Stomach (tissue), 8 donors: ENCODE measurements at regions not wholly inside any gene's neighbourhood (a gene's known extent, or its start where the extent isn't known, plus 50 kb on each side); places are given as distances from the start of the nearest gene placed in this dataset.

Experiments
- DNase-seq, 2 donors: peaks; one replicate each; pipeline versions ENCODE4 v3.0.0 to v3.0.0-alpha.2; 2013 to 2019
- H3K27ac ChIP-seq, 5 donors: fragments of 200-600 bp in 4 of 5; sonication (generic) in 4 of 5; one replicate each; pipeline ENCODE4 v1.5.1; 2013 to 2019; ENCODE audit warnings: mild to moderate bottlenecking in 1 of 5, moderate library complexity in 1 of 5
- H3K27me3 ChIP-seq, 3 donors: fragments of 200-600 bp; sonication (generic); one replicate each; pipeline ENCODE4 v1.5.1; 2017 to 2019; ENCODE audit warnings: mixed run types in 1 of 3
- H3K36me3 ChIP-seq, 4 donors: fragments of 200-600 bp; sonication (generic); 1 replicate in 3 of 4; 2 replicates in 1 of 4; pipeline ENCODE4 v1.5.1; 2016 to 2019
- H3K4me1 ChIP-seq, 4 donors: fragments of 200-600 bp; sonication (generic); one replicate each; pipeline ENCODE4 v1.5.1; 2016 to 2019
- H3K4me3 ChIP-seq, 4 donors: fragments of 200-600 bp; sonication (generic) in 3 of 4; one replicate each; pipeline ENCODE4 v1.5.1; 2016 to 2019; ENCODE audit warnings: mild to moderate bottlenecking in 1 of 4
- H3K9me3 ChIP-seq, 4 donors: fragments of 200-600 bp; sonication (generic); one replicate each; pipeline ENCODE4 v1.5.1; 2016 to 2019
- CTCF ChIP-seq, 7 experiments: fragments of 450-650 bp in 4 of 7; fragments of 200-600 bp in 3 of 7; sonication (generic) in 3 of 7; IDR thresholded peaks; one replicate each; pipeline ENCODE4 v1.5.1; 2016 to 2019; ENCODE audit warnings: antibody characterized with exemption in 7 of 7, control low read depth in 2 of 7, mild to moderate bottlenecking in 1 of 7
- EP300 ChIP-seq: sonication (generic); formaldehyde crosslinking; IDR thresholded peaks from one replicate; pipeline ENCODE4 v1.6.1; 2017; ENCODE audit warnings: antibody characterized with exemption
- POLR2A ChIP-seq, 4 donors: fragments of 450-650 bp; IDR thresholded peaks; one replicate each; pipeline ENCODE4 v1.6.1; 2016; ENCODE audit warnings: antibody characterized with exemption in 4 of 4, control low read depth in 2 of 4, mild to moderate bottlenecking in 1 of 4, moderate library complexity in 1 of 4
- POLR2AphosphoS5 ChIP-seq, 3 donors: sonication (generic); formaldehyde crosslinking; IDR thresholded peaks; one replicate each; pipeline ENCODE4 v1.6.1; 2016; ENCODE audit warnings: antibody characterized with exemption in 3 of 3
- WGBS, 5 donors: extraction: QIAGEN DNeasy Blood & Tissue Kit in 3 of 5; methylation state at CpG; one replicate each; pipeline versions ENCODE4 v1.1.5 to v1.1.7; 2013 to 2018; 5-methylcytosine and 5-hydroxymethylcytosine counted together
- intact Hi-C: fragments of 100-400 bp; cut with DNase I; formaldehyde crosslinking; loops from one replicate; pipeline ENCODE4 v1.15.1; 2023; ENCODE audit warnings: low total_unique reads
- donor health status: healthy with polysubstance abuse.
- donor health status: Bipolar disorder and iron deficiency.
- donor health status: healthy.

GRCh38 chr2:190812506-190813294 lies 67.9 kb upstream of the GLS start:
- Histone ChIP-seq H3K4me3 (no peak overlapping the region), H3K36me3 (no peaks in the 10 kb centered on the region), H3K4me1 (no peaks in the 10 kb centered on the region), H3K9me3 (no peaks in the 10 kb centered on the region), H3K27ac (no peak overlapping the region), H3K27me3 (no peaks in the 10 kb centered on the region)
- no peak for TF ChIP-seq CTCF (IDR thresholded peaks at IDR 0.05)
- no peak for TF ChIP-seq EP300
- no peak for TF ChIP-seq POLR2A (IDR thresholded peaks at IDR 0.05)
- TF ChIP-seq POLR2AphosphoS5 (IDR thresholded peaks at IDR 0.05) = no peak
- 81 to 89% (median 82%) methylated on average over 5 of the region's 5 CpGs for WGBS, 5 donors
- no peak for DNase-seq
- intact Hi-C loops = no loop called here

GRCh38 chr2:190815226-190815625 lies 65.4 kb upstream of the GLS start:
- no peak overlapping the region for H3K27ac ChIP-seq
- no peaks in the 10 kb centered on the region for H3K36me3 ChIP-seq
- TF ChIP-seq CTCF (IDR thresholded peaks at IDR 0.05) = no peak
- TF ChIP-seq EP300 = no peak
- TF ChIP-seq POLR2A (IDR thresholded peaks at IDR 0.05) = no peak
- peak in 1 of 3 donors; percentile 14 for TF ChIP-seq POLR2AphosphoS5 (IDR thresholded peaks at IDR 0.05)
- intact Hi-C loops = no loop called here
- H3K4me3 ChIP-seq = no peak overlapping the region
- no peaks in the 10 kb centered on the region for H3K27me3 ChIP-seq
- no peaks in the 10 kb centered on the region for H3K4me1 ChIP-seq
- DNase-seq = peak in 1 of 2 donors; percentile 24
- no peaks in the 10 kb centered on the region for H3K9me3 ChIP-seq
- WGBS, 5 donors = 31 to 58% (median 44%) methylated on average over 2 of the region's 2 CpGs

GRCh38 chr2:190817082-190817481 lies 63.5 kb upstream of the GLS start:
- Histone ChIP-seq H3K27ac (no peak overlapping the region), H3K9me3 (no peaks in the 10 kb centered on the region), H3K36me3 (no peaks in the 10 kb centered on the region), H3K4me1 (no peaks in the 10 kb centered on the region), H3K27me3 (no peaks in the 10 kb centered on the region), H3K4me3 (no peak overlapping the region)
- DNase-seq = no peak
- intact Hi-C loops = no loop called here
- TF ChIP-seq POLR2AphosphoS5 (IDR thresholded peaks at IDR 0.05) (no peak), EP300 (no peak), CTCF (IDR thresholded peaks at IDR 0.05) (no peak), POLR2A (IDR thresholded peaks at IDR 0.05) (no peak)

- Histone ChIP-seq H3K4me3 (no peak overlapping the region), H3K27ac (no peak overlapping the region), H3K4me1 (no peaks in the 10 kb centered on the region), H3K36me3 (no peaks in the 10 kb centered on the region), H3K27me3 (no peaks in the 10 kb centered on the region), H3K9me3 (peaks cover 0 to 6% (median 0%) of the 10 kb centered on the region in 4 donors)
- intact Hi-C loops = no loop called here
- no peak for TF ChIP-seq CTCF (IDR thresholded peaks at IDR 0.05)
- TF ChIP-seq POLR2AphosphoS5 (IDR thresholded peaks at IDR 0.05) = peak in 1 of 3 donors; percentile 12
- peak in 1 of 2 donors; percentile 66 for DNase-seq
- 48 to 86% (median 69%) methylated on average over 3 of the region's 3 CpGs for whole genome bisulfite sequencing, 5 donors
These were observed 60.8 kb upstream of the GLS start for GRCh38 chr2:190819840-190820301.
